Lower leg skin (tissue), 3 donors: ENCODE measurements at regions not wholly inside any gene's neighbourhood (a gene's known extent, or its start where the extent isn't known, plus 50 kb on each side); places are given as distances from the start of the nearest gene placed in this dataset.

Experiments
- POLR2A ChIP-seq, 2 donors: fragments of 450-650 bp; IDR thresholded peaks; one replicate each; pipeline ENCODE4 v1.6.1; 2016 to 2017; ENCODE audit warnings: antibody characterized with exemption in 2 of 2, mild to moderate bottlenecking in 1 of 2, moderate library complexity in 1 of 2
- TF ChIP-seq, protein P1 (sequence below), 3 donors: fragments of 450-650 bp; IDR thresholded peaks; one replicate each; pipeline ENCODE4 v1.5.1; 2016; ENCODE audit warnings: antibody characterized with exemption in 3 of 3, mild to moderate bottlenecking in 3 of 3, moderate library complexity in 2 of 3

DNA sequence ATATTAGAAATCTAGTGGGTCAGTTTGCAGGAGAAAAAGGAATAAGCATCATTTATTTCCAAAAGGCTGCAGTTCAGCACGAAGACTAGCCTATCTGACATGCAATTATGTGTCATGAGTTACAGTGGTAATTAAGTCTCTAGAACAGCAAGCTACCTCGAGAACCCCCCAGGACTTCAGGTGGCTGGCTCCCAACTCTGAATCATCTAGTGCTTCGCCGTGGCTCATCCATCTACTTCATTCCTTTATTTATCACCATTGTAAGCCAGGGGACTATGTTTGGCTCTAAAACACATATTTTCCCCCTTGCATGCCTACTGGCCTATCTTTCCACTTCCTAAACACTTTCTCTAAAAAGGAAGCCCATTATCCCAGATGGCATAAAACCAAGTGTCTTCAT is 121.6 kb downstream of the TXNL1 start:
- TF ChIP-seq, protein P1, sequence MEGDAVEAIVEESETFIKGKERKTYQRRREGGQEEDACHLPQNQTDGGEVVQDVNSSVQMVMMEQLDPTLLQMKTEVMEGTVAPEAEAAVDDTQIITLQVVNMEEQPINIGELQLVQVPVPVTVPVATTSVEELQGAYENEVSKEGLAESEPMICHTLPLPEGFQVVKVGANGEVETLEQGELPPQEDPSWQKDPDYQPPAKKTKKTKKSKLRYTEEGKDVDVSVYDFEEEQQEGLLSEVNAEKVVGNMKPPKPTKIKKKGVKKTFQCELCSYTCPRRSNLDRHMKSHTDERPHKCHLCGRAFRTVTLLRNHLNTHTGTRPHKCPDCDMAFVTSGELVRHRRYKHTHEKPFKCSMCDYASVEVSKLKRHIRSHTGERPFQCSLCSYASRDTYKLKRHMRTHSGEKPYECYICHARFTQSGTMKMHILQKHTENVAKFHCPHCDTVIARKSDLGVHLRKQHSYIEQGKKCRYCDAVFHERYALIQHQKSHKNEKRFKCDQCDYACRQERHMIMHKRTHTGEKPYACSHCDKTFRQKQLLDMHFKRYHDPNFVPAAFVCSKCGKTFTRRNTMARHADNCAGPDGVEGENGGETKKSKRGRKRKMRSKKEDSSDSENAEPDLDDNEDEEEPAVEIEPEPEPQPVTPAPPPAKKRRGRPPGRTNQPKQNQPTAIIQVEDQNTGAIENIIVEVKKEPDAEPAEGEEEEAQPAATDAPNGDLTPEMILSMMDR (IDR thresholded peaks at IDR 0.05), result no peak
- TF ChIP-seq POLR2A (IDR thresholded peaks at IDR 0.05), result no peak
